HG02885 (cell line): ENCODE measurements at regions not wholly inside any gene's neighbourhood (a gene's known extent, or its start where the extent isn't known, plus 50 kb on each side); places are given as distances from the start of the nearest gene placed in this dataset.
"Not testable (repeated sequence)": the region's sequence is repeated elsewhere in the genome, so short reads cannot be mapped to it uniquely, and the experiment has no call there.

Source experiments
- ATAC-seq: cut with Tn5 transposase; IDR thresholded peaks from one replicate; pipeline ENCODE4 v1.9.1; 2021; ENCODE audit warnings: mild to moderate bottlenecking; ENCODE audit not compliant: unreplicated experiment, poor library complexity

DNA sequence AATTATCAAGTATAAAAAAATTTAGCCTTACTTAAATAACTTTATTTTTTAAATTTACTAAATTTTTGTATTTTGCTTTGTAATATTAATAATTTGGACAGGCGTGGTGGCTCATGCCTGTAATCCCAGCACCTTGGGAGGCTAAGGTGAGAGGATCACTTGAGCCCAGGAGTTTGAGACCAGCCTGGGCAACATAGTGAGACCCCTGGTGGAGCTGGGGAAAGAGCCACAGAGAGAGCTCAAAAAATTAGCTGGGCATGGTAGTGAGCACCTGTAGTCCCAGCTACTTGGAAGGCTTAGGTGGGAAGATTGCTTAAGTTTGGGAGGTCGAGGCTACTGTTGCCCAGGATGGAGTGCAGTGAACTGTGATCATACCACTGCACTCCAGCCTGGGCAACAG, 143.5 kb downstream of the B3GNT2 start:
- ATAC-seq = no peak

DNA sequence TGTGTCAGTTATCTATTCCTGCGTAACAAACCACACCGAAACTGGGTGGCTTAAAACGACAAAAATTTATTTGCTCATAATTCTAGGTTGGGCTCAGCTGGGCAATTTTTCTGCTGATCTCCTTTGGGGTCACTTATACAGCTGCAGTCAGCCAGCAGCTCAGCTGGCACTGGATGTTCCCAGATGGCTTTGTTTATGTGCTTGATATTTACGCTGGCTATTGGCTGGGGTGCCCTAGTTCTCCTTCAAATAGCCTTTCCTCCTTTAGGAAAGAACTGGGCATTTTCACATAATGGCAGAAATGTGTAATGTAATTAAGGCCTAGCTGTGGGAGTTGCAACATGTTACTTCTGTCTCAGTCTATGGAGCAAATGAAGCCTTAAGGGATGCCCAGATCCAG, 142.2 kb downstream of the B3GNT2 start:
- no peak for ATAC-seq

DNA sequence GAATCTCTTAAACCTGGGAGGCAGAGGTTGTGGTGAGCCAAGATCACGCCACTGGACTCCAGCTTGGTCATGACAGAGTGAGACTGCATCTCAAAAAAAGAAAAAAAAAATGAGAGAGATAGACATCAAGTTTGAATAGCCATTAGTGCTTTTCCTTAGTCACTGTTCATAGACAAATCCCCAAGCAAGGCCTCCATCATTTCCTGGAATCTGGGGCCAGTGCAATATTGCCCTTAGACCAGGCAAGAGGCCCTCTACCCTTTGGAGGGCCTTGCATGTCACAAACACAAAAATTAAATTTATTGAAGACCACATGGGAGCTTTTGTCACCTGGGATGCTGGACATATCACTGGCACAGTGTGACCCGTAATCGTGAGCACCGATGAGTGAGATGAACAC, 141.5 kb downstream of the B3GNT2 start:
- no peak for ATAC-seq

DNA sequence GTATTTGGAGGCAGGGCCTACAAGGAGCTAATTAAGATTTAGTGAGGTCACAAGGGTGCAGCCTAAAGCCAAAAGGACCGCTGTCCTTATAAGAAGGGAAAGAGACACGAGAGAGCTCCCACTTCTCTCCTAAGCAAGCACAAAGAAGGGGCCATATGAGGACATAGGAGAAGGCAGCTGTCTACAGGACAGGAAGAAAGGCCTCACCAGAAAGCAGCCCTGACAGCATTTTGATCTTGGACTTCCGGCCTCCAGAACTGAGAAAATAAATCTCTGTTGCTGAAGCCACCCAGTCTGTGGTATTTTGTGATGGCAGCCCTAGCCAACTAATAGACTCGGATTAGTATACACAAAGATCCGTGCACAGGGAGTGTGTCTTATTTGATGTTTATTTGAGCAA, 139.7 kb downstream of the B3GNT2 start:
- no peak for ATAC-seq

DNA sequence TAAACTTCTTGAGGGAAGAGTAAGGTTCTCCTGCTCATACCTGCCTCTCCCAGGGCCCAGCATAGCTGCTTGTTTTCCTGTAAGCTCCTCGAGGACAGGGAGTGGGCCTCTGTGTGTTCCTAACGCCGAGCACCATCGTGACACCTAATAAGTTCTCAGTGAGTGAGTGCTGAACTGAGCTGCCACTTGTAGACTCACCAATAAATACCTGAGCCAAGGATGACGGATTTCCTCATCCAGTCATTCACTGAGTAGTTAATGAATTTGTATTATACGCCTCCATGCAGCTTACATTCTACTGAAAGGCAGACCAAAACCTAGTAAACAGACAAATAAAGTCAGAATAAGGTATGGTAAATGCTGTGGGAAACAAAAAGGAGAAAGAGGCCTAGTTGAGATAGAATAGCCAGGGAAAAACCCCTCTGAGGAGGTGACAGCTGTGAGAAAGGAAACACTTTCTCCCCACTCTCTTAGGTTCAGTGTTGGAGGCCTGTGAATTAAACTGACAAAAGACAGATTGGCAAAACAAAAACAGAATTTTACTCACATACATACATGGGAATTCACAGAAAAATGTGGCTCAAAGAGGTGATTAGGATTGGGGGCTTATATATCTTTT, 138.6 kb downstream of the B3GNT2 start:
- ATAC-seq = peak; percentile 73

DNA sequence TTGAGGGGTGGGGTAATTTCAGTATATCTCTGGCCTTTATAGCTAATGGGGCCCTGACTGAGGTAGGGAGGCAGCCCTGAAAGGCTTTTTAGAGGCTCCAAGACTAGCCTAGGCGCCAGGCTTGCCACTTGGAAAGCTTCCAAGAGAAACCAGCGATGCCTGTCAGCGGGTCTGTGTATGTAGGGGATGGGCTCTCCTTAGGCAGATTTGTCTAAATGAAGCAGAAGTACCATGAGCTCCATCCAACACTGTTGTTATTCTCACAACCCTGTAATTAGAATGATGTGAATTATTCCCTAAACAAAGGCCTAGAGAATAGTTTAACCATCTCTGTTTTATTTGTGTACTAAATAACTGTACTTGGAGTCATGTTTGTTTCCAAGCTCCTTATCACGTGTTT, 138.1 kb downstream of the B3GNT2 start:
- ATAC-seq = no peak

DNA sequence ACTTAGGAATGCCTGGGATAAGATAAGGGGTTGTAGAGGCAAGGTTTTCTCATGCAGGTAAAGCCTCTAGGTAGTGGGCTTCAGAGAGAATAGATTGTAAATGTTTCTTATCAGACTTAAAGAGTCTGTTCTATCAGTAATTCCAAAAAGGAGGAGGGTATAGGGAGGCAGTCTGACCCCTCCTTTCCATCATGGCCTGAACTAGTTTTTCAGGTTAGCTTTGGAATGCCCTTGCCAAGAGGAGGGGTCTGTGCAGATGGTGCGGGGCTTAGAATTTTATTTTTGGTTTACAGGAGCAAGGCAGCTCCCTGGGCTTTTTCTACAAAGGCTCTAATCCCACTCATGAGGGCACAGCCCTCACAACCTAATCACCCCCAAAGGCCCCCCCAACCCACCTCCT, 135.0 kb downstream of the B3GNT2 start:
- ATAC-seq = no peak

DNA sequence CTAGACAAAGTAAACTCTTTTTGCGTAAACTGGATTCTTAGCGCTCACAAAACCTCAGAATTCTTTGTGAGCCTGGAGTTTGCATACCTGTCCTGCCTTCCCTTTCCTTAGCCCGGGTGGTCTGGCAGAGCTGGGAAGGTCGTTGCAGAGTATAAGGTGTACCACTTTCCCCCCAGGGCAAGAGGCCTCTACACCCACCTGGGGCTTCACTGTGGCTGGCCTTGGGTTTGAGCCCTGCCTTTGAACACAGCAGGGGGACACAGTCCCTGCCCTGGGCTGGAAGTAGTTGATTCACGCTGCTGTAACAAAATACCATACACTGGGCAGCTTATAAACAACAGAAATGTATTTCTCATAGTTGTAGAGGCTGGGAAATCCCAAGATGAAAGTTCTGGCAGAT, 133.9 kb downstream of the B3GNT2 start:
- no peak for ATAC-seq

DNA sequence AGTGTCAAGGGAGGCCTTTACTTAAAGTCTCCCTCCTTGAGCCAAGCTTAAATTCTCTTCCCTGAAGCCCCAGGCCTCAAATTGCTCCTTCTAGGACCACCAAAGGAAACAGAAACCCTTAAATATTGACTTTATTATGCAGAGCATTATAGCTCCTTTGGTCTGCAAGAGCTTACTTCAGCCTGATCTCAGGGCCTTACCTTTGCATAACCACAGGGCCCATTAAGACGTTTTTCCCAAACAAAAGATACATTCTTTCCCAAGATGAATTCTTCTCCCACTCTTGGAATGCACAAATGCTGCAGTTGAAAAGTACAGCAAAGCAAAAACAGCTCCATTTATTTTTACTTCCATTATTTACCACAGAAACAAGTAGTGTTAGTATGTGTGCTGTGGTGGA, 130.8 kb downstream of the B3GNT2 start:
- ATAC-seq = no peak

DNA sequence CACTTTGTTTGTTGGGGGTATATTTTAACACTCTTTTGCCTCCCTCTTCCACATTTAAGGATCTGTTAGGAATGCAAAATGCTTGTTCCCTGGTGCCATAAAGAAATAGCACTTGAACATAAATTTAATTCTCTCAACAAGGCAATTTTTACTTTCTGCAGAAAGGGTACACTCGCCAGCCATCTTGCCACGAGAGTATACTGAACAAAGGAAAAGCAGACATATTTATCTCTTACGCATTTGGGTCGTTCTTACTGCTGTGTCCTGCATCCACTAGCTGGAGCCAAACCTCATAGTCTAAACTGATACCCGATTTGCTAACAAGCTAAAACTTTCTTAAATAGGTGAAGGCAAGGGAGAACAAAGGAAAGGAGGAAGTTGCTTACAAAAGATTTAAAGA, 129.5 kb downstream of the B3GNT2 start:
- ATAC-seq = no peak

DNA sequence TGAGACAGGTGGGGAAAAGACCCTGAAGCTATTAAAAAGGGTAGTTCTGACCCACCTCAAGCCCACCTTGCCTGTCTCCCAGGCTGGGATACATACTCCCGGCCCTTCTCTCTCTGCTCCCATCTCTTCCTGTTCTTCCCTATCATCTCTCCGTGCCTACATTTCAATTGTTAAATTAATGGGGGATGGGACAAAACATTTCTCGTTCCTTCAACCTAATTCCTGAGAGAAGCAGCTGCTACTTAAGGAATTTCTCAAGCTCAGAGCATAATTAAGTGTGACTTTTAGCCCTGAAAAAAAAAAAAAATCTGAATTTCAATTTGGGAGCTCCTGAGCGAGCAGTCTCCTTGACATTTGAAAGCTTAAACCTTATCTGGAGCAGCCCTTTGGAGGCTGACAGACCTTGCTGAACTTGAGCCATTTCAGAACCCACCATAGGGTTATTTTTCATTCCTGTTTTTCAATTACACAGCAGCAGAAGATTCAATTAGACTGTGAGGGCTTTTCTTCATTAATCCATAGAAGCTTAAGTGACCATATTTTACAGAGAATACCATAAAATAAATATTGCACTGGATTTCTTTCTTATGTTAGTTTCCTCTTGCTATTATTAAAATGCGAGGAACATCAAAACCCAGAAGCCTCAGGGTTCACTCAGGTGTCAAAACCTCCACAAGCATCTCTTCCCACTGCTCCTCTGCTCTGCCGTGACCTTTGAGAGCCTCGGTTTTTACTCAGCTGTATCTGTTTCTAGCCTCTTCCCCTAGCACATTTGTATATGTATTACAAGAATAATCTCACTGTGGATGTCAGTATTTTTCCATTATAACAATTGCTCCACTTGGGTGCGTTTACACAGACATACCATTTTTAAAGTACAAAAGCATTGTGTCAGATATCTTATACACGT, 125.7 kb downstream of the B3GNT2 start:
- peak; percentile 59 for ATAC-seq

DNA sequence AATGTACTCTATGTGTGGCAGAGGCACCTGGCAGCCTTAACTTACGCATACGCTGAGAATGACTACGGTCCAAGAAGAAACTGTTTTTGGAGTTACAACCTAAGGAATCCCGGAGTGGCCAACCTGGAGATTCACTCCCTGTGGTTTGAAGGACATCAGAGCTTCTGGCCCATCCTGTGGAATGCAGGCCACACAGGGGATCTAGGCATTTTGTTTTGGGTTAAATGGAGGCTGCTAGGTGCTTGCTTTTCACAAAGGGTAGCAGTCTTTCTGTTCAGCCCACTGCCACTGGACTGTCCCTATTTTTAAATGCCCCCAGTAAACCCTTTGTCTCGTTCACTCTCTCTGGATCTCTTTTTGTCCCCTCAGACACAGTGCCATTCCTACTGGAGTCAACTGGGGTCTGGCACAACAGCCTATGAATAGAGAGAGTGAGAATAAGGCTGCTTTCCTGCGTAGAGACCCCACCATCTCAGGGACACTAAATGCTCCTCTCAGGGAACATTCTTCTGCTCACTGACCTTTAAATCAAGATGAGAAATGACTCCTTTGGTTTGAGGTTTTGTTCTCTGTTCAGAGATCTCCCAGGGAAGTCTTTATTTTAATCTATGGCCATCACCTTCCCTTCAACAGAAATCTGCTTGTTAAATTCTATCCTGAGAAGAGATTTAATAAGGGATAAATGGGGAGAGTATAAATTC, 124.9 kb downstream of the B3GNT2 start:
- no peak for ATAC-seq

DNA sequence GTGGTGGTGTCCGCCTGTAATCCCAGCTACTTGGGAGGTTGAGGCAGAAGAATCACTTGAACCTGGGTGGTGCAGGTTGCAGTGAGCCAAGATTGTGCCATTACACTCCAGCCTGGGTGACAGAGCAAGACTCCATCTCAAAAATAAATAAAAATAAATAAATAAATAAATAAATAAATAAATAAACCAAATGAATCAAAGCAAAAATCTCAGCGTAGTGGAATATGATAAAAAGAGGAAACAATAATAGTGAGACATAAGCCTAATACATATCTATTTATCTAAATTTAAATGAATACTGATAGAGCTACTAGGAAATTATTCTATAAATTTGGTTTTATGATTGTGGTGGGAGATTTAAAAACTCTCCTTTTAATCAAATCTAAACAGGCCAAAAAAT, 124.2 kb downstream of the B3GNT2 start:
- ATAC-seq = not testable (repeated sequence)

DNA sequence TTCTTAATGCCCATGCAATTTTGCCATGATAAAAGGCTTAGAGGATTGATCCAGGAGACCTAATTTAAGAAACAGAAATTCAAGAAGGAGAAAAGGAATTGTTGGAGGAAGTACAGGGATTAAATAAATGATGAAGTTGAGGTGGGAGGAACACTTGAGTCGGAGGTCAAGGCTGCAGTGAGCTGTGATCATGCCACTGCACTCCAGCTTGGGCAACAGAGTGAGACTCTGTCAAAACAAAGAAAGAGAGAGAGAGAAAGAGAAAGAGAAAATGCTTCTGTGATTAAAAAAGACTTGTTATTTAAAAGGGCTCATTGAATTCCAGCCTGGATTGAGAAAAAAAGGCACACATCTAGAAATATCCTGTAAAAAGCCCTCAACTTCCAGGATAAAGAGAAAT, 123.2 kb downstream of the B3GNT2 start:
- no peak for ATAC-seq

DNA sequence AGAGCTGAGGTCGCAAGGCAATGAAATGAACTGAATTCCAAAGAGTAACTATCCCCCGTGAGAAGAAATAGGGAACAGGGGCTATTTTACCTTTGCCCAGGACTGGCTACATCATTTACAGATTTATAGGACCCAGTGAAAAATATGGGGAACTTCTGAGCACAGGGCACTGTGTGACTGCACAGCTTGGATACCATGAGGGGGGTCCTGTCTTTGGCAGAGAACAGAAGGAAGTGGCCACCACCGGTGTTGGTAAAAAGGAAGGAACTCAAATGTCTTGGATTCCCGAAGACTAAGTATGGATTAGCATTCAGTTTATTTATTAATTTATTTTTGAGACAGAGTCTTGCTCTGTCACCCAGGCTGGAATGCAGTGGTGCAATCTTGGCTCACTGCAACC, 119.6 kb downstream of the B3GNT2 start:
- ATAC-seq = no peak

DNA sequence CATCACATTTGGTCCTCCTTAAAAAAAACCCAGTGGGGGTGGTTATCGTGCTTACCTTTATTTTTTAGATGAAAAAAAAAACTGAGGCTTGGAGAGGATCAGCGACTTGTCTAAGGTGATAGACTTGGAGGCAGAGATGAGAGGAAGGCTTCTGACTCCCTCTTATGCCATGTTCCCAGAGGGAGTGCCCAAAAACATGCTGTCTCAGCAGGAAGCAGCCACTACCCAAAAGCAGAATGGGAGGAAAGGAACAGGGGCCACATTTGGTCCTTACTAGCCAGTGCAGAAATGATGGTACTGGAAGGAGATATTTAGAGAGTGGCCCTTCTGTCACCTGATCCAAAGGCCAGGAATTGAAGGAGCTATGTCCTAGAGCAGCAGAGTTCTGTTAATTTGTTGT, 118.4 kb downstream of the B3GNT2 start:
- ATAC-seq = no peak

DNA sequence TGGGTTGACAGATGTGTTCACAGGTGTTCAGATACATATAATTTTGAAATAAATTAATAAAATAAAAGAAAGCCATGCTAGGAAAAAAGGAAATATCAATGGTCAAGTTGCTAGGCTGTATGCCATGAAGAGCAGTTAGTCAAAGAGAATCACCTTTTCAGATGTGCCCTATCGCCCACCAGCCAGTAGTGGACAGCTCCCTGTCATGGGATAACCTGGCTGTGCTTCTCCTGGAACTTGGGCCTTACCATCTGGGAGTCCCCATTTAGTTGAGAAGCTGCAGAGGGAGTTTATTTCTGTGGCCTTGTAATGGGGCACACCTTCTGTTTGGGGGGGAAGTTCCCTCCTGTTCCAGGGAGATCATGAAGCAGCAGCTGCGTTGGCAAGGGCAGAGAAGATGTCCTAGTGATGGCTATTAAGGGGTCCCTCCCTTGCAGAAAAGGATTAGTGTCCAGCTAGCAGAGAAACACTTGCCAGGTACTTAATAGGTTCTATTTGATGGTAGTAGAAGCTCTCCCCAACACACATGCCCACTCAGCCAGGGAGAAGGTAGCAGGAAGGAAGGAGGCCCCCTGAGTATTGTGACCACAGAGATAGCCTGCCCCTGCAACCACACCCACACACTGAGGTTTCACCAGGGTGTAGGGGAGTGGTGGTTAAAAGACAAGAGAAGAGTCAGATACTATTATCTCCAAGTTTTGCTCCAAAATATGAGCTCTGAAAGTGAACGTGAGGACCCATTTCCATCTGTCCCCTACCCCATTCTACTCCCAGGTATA, 117.7 kb downstream of the B3GNT2 start:
- ATAC-seq = peak; percentile 84

DNA sequence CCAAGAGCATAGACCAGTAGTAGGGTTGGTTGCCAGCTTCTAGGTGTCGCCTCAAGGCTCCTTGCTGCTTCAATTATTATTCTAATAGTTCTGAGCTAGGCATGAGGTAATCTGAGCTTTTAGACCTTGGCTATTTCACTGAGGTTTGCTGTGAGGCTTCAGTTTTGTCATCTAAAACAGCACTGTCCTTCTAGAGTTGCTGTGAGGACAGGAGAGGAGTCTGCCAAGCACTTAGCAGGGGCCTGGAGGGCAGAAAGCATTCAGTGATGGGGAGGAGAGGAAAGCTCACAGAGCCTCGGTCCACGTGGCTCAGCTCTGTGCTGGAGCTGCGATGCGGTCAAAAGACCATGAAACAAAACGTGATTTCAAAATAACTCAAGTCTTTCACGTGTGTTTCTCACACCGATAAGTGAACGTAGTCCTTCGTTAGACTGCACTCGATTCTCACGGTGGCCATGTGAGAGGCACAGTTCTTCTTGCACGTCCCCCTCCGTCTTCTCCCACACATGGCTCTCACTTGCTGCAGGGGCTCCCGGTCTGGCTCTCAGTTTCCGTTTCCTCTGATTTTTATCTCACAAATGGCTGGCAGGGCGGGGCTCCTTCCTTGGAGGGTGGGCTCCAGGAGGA, 113.7 kb downstream of the B3GNT2 start:
- peak; percentile 64 for ATAC-seq

DNA sequence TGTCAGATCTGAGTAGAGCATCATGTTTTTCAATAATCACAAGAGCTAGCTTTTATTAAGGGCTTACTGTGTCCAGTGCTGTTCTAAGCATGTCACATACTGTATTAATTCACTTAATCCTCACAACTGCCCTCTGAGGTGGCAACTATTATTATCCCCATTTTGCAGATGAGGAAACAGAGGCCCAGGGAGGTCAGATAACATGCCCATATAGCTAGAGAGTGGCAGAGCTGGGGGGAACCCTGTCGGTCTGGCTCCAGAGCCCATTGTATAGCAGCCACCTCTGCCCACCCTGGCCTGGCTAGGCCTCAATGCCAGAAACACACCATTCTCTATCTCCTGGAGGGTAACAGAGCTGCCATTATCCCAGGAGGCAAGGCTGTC, 113.2 kb downstream of the B3GNT2 start:
- ATAC-seq = no peak
